Karpas-422 (cell line): ENCODE measurements at regions not wholly inside any gene's neighbourhood (a gene's known extent, or its start where the extent isn't known, plus 50 kb on each side); places are given as distances from the start of the nearest gene placed in this dataset.

ENCODE experiments used
- DNase-seq: peaks from one replicate; pipeline ENCODE4 v3.0.0-alpha.2; 2015
- H2AFZ ChIP-seq: fragments of 200-600 bp; sonication (generic); 2 replicates; pipeline ENCODE4 v1.6.1; 2014; ENCODE audit warnings: antibody characterized with exemption, low read length, mixed read lengths
- H3K27ac ChIP-seq: fragments of 200-600 bp; sonication (generic); 2 replicates; pipeline ENCODE4 v1.5.1; 2014; ENCODE audit warnings: mild to moderate bottlenecking, low read length, moderate library complexity
- H3K27me3 ChIP-seq: fragments of 200-600 bp; sonication (generic); 2 replicates; pipeline ENCODE4 v1.6.1; 2014; ENCODE audit warnings: low read length, mixed read lengths
- H3K36me3 ChIP-seq: fragments of 200-600 bp; sonication (generic); 2 replicates; pipeline ENCODE4 v1.6.1; 2014; ENCODE audit warnings: low read length, mixed read lengths; ENCODE audit not compliant: insufficient read depth
- H3K4me1 ChIP-seq: fragments of 200-600 bp; sonication (generic); 2 replicates; pipeline ENCODE4 v1.6.1; 2014; ENCODE audit warnings: mild to moderate bottlenecking, low read length, mixed read lengths
- H3K4me2 ChIP-seq: fragments of 200-600 bp; sonication (generic); 2 replicates; pipeline ENCODE4 v1.6.1; 2014; ENCODE audit warnings: low read length, low read depth, mild to moderate bottlenecking; ENCODE audit not compliant: poor library complexity, severe bottlenecking
- H3K4me3 ChIP-seq: fragments of 200-600 bp; sonication (generic); 2 replicates; pipeline ENCODE4 v1.5.1; 2014; ENCODE audit warnings: mild to moderate bottlenecking, antibody characterized with exemption, low read length, mixed read lengths
- H3K79me2 ChIP-seq: fragments of 200-600 bp; sonication (generic); 2 replicates; pipeline ENCODE4 v1.6.1; 2014; ENCODE audit warnings: mild to moderate bottlenecking, low read length, mixed read lengths
- H3K9ac ChIP-seq: fragments of 200-600 bp; sonication (generic); 2 replicates; pipeline ENCODE4 v1.6.0; 2014; ENCODE audit warnings: low read length
- H3K9me2 ChIP-seq: fragments of 200-600 bp; sonication (generic), shearing (Covaris generic); replicated peaks from 2 replicates; pipeline ENCODE4 v1.6.0; 2014; ENCODE audit warnings: mild to moderate bottlenecking, low read length, moderate library complexity; ENCODE audit not compliant: insufficient read depth
- H3K9me3 ChIP-seq: fragments of 300-700, 200-600 bp; sonication (generic); 2 replicates; pipeline ENCODE4 v1.6.1; 2014; ENCODE audit warnings: low read length, mixed read lengths
- H4K20me1 ChIP-seq: fragments of 200-600 bp; sonication (generic); 2 replicates; pipeline ENCODE4 v1.6.1; 2014; ENCODE audit warnings: mild to moderate bottlenecking, antibody characterized with exemption, low read length, low read depth; ENCODE audit not compliant: insufficient read depth

GRCh38 chr13:80508031-80508430 lies 167.1 kb upstream of the SPRY2 start:
- Histone ChIP-seq H3K27ac (no peak overlapping the region), H3K9me2 (no peaks in the 10 kb centered on the region), H2AFZ (no peak overlapping the region), H3K79me2 (no peaks in the 10 kb centered on the region), H3K4me3 (no peak overlapping the region), H3K9me3 (peaks cover 18% of the 10 kb centered on the region), H3K27me3 (no peaks in the 10 kb centered on the region), H3K36me3 (no peaks in the 10 kb centered on the region), H4K20me1 (no peaks in the 10 kb centered on the region), H3K4me2 (no peak overlapping the region), H3K9ac (no peak overlapping the region), H3K4me1 (no peaks in the 10 kb centered on the region)
- DNase-seq = no peak

GRCh38 chr13:80504453-80504852 lies 163.5 kb upstream of the SPRY2 start:
- H3K9me2 ChIP-seq = no peaks in the 10 kb centered on the region
- DNase-seq = no peak
- H3K4me1 ChIP-seq = no peaks in the 10 kb centered on the region
- H3K27me3 ChIP-seq = no peaks in the 10 kb centered on the region
- no peak overlapping the region for H3K4me3 ChIP-seq
- H2AFZ ChIP-seq = no peak overlapping the region
- no peak overlapping the region for H3K9ac ChIP-seq
- H3K9me3 ChIP-seq = peaks cover 22% of the 10 kb centered on the region
- H3K79me2 ChIP-seq = no peaks in the 10 kb centered on the region
- H3K27ac ChIP-seq = no peak overlapping the region
- no peaks in the 10 kb centered on the region for H4K20me1 ChIP-seq
- H3K4me2 ChIP-seq = no peak overlapping the region
- H3K36me3 ChIP-seq = no peaks in the 10 kb centered on the region

- H3K4me2 ChIP-seq = no peak overlapping the region
- H3K9me3 ChIP-seq = peaks cover 16% of the 10 kb centered on the region; the same call in 1 of the 2 replicates
- H3K9me2 ChIP-seq = no peaks in the 10 kb centered on the region
- no peaks in the 10 kb centered on the region for H4K20me1 ChIP-seq
- H3K36me3 ChIP-seq = no peaks in the 10 kb centered on the region
- no peak overlapping the region for H3K4me3 ChIP-seq
- no peak overlapping the region for H3K27ac ChIP-seq
- H2AFZ ChIP-seq = no peak overlapping the region
- H3K27me3 ChIP-seq = no peaks in the 10 kb centered on the region
- no peaks in the 10 kb centered on the region for H3K79me2 ChIP-seq
- no peak overlapping the region for H3K9ac ChIP-seq
- DNase-seq = no peak
- no peaks in the 10 kb centered on the region for H3K4me1 ChIP-seq
These were observed 161.4 kb upstream of the SPRY2 start for GRCh38 chr13:80502359-80502758.

- Histone ChIP-seq H2AFZ (no peak overlapping the region), H4K20me1 (no peaks in the 10 kb centered on the region), H3K4me2 (no peak overlapping the region), H3K9me3 (peaks cover 9% of the 10 kb centered on the region; the same call in 1 of the 2 replicates), H3K36me3 (no peaks in the 10 kb centered on the region), H3K9me2 (no peaks in the 10 kb centered on the region), H3K9ac (no peak overlapping the region), H3K79me2 (no peaks in the 10 kb centered on the region), H3K27me3 (no peaks in the 10 kb centered on the region), H3K4me1 (no peaks in the 10 kb centered on the region), H3K27ac (no peak overlapping the region), H3K4me3 (no peak overlapping the region)
- no peak for DNase-seq
These were observed 160.6 kb upstream of the SPRY2 start for GRCh38 chr13:80501556-80501955.

- Histone ChIP-seq H3K27ac (no peak overlapping the region), H3K36me3 (no peaks in the 10 kb centered on the region), H3K79me2 (no peaks in the 10 kb centered on the region), H3K27me3 (no peaks in the 10 kb centered on the region), H3K4me1 (no peaks in the 10 kb centered on the region), H3K4me2 (no peak overlapping the region), H3K4me3 (no peak overlapping the region), H3K9ac (no peak overlapping the region), H4K20me1 (no peaks in the 10 kb centered on the region), H3K9me3 (peaks cover 12% of the 10 kb centered on the region; the same call in 1 of the 2 replicates), H3K9me2 (no peaks in the 10 kb centered on the region), H2AFZ (no peak overlapping the region)
- DNase-seq = no peak
These were observed 158.8 kb upstream of the SPRY2 start for GRCh38 chr13:80499536-80500290.

- Histone ChIP-seq H3K27me3 (no peaks in the 10 kb centered on the region), H3K4me2 (no peak overlapping the region), H3K4me3 (no peak overlapping the region), H3K27ac (no peak overlapping the region), H3K9me3 (peaks cover 9% of the 10 kb centered on the region; the same call in 1 of the 2 replicates), H3K9me2 (no peaks in the 10 kb centered on the region), H3K79me2 (no peaks in the 10 kb centered on the region), H3K9ac (no peak overlapping the region), H3K36me3 (no peaks in the 10 kb centered on the region), H3K4me1 (no peaks in the 10 kb centered on the region), H4K20me1 (no peaks in the 10 kb centered on the region), H2AFZ (no peak overlapping the region)
- no peak for DNase-seq
These were observed 157.5 kb upstream of the SPRY2 start for GRCh38 chr13:80498433-80498832.

GRCh38 chr13:80497978-80498377 lies 157.1 kb upstream of the SPRY2 start:
- Histone ChIP-seq H3K4me2 (no peak overlapping the region), H2AFZ (no peak overlapping the region), H3K27me3 (no peaks in the 10 kb centered on the region), H3K9me2 (no peaks in the 10 kb centered on the region), H3K9ac (no peak overlapping the region), H3K36me3 (no peaks in the 10 kb centered on the region), H3K4me1 (no peaks in the 10 kb centered on the region), H3K27ac (no peak overlapping the region), H4K20me1 (no peaks in the 10 kb centered on the region), H3K79me2 (no peaks in the 10 kb centered on the region), H3K4me3 (no peak overlapping the region), H3K9me3 (peaks cover 9% of the 10 kb centered on the region; the same call in 1 of the 2 replicates)
- DNase-seq = no peak

GRCh38 chr13:80497439-80497838 lies 156.5 kb upstream of the SPRY2 start:
- Histone ChIP-seq H2AFZ (no peak overlapping the region), H3K27ac (no peak overlapping the region), H3K4me3 (no peak overlapping the region), H4K20me1 (no peaks in the 10 kb centered on the region), H3K27me3 (no peaks in the 10 kb centered on the region), H3K4me1 (no peaks in the 10 kb centered on the region), H3K9me2 (no peaks in the 10 kb centered on the region), H3K9ac (no peak overlapping the region), H3K79me2 (no peaks in the 10 kb centered on the region), H3K36me3 (no peaks in the 10 kb centered on the region), H3K4me2 (no peak overlapping the region), H3K9me3 (peaks cover 9% of the 10 kb centered on the region; the same call in 1 of the 2 replicates)
- no peak for DNase-seq
